HL-60/S4 treated with phorbol 12-myristate 13-acetate at 8.2 ng/mL for 4 days and 3 days (cell line): ENCODE measurements at regions not wholly inside any gene's neighbourhood (a gene's known extent, or its start where the extent isn't known, plus 50 kb on each side); places are given as distances from the start of the nearest gene placed in this dataset.

Experiments used
- in situ Hi-C: fragments of 300-500 bp; cut with MboI; formaldehyde crosslinking; loops from 2 replicates; pipeline ENCODE4 v1.15.0; 2022; ENCODE audit warnings: low sequenced_read_pairs

DNA sequence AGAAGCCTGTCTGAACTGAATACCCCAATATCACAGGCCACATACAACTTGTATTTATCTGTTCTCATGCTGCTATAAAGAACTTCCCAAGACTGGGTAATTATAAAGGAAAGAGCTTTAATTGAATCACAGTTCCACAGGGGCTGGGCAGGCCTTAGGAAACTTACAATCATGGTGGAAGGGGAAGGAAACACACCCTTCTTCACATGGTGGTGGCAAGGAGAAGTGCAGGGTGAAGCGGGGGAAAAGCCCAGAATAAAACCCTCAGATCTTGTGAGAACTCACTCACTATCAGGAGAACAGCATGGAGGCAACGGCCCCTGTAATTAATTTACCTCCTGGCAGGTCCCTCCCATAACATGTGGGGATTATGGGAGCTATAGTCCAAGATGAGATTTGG is 50.3 kb upstream of the FNDC1 start:
- in situ Hi-C loops = loop anchor here (25.0 kb wide), 1 partner anchor 882 kb away; no protein-coding TSS in a partner anchor

DNA sequence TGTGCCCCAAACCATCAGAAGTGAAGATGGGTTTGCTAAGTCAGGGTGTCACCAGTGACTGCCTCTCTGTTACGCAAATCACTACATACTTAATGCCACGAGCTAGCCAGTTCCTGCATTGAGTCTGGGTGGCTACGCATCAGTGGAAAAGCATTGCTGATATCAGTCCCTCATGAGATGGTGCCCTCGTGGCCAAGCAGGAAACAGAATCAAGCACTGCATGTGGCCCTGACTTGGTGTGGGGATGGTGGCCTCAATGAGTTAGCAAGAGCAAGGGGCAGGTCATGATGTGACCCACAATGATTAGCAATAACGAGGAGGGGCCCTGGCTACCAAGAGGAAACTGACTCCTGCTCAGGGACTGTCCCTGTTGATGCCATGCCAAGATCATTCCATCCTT is 51.6 kb upstream of the FNDC1 start:
- in situ Hi-C loops = loop anchor here (25.0 kb wide), 1 partner anchor 880 kb away; no protein-coding TSS in a partner anchor

DNA sequence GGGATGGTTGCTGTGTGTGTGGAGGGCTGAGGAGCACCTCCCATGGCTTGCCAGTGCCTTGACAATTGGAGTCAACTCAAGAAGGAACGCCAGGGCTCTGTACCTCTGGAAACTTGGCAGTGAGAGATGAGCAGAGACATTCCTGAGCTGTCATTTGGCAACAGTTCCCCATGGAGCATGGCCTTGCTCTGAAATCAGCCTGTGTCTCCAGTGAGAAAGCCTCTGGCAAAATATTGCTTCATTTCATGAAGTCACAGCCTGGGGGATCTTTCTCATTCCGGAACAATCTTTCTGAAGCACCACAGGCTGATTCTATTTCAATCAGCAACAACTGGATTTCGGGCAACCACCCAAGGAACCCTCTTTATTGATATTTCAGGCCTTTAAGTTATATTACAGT is 52.2 kb upstream of the FNDC1 start:
- in situ Hi-C loops = loop anchor here (25.0 kb wide), 1 partner anchor 880 kb away; no protein-coding TSS in a partner anchor

DNA sequence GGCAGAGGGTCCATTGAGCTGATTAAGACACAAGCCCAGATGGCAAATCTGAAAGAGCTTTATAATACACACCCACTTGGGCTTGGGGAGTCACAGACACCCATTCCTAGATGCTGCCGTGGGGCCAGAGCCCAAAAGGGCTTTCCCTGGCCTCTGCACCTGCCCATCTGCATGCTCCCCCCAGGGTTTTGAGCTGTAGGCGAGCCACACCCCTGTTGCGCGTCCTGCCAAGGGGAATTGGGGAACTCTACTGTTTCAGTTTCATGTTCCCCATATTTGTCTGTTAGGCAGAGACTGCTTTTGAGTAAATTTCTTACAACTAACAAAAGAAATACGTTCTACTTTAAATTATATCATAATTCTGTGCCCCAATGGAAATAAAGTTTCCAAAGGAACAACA is 52.9 kb upstream of the FNDC1 start:
- in situ Hi-C loops = loop anchor here (25.0 kb wide), 1 partner anchor 879 kb away; no protein-coding TSS in a partner anchor

DNA sequence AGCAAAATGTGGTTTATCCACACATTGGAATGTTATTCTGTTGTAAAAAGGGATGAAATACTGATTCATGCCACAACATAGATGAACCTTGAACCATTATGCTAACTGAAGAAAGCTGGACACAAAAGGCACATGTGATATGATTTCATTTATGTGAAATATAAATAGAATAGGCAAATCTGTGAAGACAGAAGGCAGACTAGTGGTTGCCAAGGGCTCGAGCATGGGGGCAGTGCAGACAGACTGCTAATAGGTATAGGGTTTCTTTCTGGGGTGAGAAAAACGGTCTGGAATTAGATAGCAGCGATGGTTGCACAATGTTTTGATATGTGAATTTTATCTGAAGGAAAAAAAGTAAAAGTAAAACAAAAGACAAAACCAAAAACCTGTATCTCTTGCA is 54.6 kb upstream of the FNDC1 start:
- in situ Hi-C loops = loop anchor here (25.0 kb wide), 1 partner anchor 877 kb away; no protein-coding TSS in a partner anchor

DNA sequence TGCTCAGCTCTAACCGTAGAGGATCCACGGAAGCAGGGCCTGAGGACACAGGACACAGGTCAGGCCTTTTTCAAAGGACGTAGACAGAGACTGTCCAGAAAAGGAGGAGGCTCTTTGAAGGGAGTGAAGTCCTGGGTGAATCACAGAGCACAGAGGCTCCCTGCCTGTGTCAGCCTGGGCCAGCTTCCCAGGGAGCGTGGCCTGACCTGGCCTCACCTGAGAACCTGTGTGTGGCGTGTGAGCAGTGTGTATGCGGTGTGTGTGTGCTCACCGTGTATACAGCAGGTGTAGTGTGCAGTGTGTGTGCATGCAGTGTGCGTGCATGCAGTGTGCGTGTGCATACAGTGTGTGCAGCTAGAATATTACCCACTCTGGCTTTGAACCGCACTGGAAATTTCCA is 56.0 kb upstream of the FNDC1 start:
- in situ Hi-C loops = loop anchor here (25.0 kb wide), 1 partner anchor 876 kb away; no protein-coding TSS in a partner anchor

DNA sequence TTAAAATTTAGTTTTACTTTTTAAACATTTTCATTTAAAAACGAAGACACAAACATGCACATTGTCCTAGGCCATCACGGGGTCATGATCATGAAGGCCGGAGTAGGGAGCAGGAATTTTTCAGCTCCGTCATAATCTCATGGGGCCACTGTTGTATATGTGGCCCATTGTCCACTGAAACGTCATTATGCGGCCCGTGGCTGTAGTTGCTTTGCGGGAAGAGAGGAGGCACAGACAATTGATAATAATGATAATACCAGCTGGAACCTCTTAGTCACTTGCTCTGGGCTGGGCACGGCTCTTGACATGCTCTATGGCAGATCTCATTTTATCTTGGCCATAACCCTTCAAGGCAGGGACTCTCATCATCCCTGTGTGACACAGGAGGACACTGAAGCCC is 56.5 kb upstream of the FNDC1 start:
- in situ Hi-C loops = loop anchor here (25.0 kb wide), 1 partner anchor 875 kb away; no protein-coding TSS in a partner anchor

DNA sequence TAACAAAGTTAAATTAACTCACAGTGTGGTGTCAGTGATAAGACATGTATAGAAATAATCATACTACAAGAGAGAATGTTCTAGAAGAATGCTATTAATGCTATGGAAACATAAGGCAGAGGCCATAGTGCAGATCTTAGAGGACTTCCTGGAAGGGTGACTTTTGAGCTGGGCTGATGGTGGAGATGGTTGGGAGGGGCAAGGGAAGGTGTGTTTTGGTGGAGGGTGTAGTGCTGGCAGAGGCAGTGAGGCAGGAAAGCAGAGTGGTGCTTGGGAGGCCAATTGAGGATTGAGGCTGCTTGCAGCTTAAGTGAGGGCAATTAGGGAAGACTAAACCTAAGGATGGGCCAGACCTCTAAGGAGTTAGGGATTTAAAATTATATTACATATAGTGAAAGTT is 58.5 kb upstream of the FNDC1 start:
- in situ Hi-C loops = loop anchor here (25.0 kb wide), 1 partner anchor 873 kb away; no protein-coding TSS in a partner anchor

DNA sequence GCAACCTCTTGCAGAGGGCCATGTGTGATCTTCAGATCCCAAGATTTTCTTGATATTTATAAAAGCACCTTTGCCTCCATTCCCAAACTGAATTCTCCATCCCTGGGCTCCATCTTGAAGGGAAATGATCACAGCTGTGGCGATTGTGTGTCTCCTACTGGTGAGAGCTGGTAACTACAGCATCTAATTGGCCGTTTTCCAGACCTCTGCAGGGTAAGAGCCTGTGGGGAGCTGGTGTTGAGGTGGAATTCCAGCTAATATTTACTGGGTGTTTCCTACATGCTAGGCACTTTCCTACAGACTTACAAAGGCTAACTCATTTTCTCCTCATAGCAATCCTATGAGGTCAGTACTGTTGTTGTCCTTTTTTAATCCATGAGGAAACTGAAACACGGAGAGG is 59.2 kb upstream of the FNDC1 start:
- in situ Hi-C loops = loop anchor here (25.0 kb wide), 1 partner anchor 873 kb away; no protein-coding TSS in a partner anchor

DNA sequence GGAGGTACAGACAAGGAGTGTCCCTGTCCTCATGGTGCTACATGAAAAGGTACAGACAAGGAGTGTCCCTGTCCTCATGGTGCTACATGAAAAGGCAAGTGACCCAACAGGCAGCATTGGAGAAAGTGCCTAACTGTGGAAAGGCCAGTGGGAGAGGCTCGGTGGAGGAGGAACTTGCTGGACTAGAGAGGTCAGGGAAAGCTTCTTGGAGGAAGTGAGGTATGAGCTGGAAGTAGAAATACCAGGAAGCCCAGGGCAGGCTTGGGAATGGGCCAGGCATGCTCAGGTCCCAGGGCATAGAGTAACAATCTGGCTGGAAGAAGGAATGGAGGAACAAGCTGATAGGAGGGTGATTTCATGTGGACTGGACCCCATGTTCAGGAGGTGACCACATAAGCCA is 59.8 kb upstream of the FNDC1 start:
- in situ Hi-C loops = loop anchor here (5.0 to 25.0 kb wide), 2 partner anchors 102 to 872 kb away; no protein-coding TSS in a partner anchor

DNA sequence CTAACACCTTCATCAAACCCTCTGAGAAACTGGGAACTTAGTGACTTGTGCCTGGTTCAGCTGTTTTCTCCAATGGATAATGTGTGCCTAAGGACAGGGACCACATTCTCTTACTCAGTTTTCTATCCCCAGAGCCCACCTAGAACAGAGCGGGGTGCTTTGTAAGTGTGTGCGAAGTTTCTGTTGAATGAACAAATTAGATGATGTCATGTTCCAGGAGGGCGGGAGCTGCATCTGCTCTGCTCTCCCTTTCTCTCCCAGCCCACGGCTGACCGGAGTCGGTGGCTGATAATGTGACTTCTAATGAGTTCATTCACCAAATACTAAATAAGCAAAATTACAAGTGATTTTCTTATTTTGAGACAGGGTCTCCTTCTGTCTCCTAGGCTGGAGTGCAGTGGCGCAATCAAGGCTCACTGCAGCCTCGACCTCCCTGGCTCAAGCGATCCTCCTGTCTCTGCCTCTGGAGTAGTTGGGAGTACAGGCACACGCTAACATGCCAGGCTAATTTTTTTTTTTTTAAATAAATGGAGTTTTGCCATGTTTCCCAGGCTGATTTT is 60.7 kb upstream of the FNDC1 start:
- in situ Hi-C loops = loop anchor here (5.0 to 25.0 kb wide), 2 partner anchors 101 to 871 kb away; no protein-coding TSS in a partner anchor

DNA sequence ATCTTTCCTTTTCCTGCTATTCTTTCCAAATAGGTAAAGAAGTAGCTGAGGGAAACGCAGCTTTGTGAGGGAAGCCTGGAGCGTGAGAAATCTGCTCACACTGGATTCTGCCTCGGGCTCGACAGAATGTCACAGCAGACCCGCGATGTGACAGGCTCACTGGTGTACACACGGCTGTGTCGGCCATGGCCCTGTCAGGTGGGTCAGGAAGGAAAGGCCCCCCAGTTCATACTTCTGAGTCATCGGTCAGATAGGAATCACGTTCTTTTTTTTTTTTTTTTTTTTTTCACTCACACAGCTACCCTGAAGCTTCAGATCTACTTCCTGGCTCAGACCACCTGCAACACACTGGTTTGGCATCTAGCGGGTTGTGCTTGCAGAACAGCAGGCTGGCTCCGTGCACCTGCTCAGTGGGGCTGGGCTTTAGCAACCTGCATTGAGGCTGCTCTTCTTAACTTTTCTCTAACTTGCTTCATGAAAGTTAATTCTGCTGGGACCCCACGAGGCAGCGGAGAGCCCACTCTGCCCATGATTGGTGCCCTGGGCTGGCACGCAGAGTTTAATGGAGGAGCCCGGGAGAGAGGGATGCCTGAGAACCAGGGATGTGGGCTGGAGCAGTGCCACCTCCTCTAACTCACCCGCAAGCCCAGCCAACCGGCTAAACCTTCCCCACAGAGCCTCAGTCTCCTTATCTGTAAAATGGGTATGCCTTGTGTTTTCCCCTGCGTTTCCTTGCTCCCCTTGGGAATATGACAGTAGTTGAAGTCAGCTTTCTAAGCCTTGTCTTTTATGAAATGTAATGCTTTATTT is 61.5 kb upstream of the FNDC1 start:
- in situ Hi-C loops = loop anchor here (5.0 to 25.0 kb wide), 2 partner anchors 100 to 870 kb away; no protein-coding TSS in a partner anchor

DNA sequence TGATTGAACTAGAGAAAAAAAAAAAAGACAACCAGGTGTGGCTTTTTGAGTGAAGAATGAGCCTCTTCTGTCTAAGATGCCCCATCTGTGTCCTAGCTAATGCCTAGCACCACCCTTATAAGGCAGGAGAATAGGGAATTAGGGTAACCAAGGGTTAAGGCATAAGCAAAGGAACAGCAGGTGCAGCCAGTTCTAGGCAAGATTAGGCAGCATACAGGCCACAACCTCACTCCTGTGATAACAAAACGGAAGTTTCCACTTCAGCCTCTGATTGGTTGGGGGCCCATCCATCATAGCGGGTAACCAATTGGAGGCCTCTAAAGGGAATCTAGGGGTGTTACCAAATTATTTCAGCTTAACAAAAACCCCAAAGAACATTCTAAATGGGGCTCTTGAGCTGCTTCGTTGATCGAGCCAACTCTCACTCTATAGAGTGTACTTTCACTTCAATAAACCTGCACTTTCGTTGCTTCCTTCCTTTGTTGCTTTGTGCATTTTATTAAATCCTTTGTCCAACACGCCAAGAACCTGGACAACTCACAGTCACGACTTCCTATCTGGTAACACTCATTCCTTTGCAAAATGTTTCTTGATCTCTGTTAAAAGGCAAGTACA is 61.9 kb upstream of the TAGAP start:
- in situ Hi-C loops = loop anchor here (5.0 to 25.0 kb wide), 2 partner anchors 99 to 869 kb away; no protein-coding TSS in a partner anchor

DNA sequence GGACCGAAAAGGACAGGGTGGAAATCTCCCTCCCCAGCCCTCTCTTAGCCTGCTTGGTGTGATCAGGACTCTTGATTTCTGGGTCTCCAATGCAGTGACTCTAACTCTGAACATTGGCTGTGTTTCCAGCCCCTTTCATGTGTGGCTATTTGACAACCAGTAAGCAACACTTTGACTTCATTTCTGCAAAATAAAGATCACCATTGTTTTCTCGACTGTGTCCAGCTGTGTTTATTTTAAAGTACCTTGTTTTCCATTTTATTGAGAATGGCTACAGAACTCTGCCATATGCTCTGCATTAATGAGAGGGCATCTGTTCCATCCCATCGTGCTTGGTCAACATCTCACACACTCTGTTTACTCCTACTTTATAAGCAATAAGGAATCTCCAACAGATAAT is 60.9 kb upstream of the TAGAP start:
- in situ Hi-C loops = loop anchor here (5.0 to 25.0 kb wide), 2 partner anchors 98 to 868 kb away; no protein-coding TSS in a partner anchor

DNA sequence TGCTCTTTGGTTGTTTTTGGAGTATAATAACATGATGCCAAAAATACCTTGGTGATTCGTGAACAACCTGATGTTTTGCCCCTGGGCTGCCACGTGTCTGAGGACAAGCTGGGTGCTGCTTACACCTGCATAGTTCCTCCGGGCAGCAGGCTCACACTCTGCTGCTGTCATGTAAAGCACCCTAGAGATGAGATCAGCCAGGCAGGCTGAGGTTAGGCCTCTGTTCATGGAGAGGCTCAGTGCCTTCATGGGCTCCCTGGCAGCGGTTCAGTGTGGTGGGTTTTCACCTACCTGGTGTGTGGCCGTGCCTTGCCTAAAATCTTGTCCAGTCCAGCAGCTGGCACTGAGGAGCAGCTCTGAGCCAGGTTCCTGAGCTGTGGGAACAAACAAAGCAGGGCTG is 60.1 kb upstream of the TAGAP start:
- in situ Hi-C loops = loop anchor here (5.0 to 25.0 kb wide), 3 partner anchors 63 to 868 kb away; partner anchors contain the start of gene TAGAP

DNA sequence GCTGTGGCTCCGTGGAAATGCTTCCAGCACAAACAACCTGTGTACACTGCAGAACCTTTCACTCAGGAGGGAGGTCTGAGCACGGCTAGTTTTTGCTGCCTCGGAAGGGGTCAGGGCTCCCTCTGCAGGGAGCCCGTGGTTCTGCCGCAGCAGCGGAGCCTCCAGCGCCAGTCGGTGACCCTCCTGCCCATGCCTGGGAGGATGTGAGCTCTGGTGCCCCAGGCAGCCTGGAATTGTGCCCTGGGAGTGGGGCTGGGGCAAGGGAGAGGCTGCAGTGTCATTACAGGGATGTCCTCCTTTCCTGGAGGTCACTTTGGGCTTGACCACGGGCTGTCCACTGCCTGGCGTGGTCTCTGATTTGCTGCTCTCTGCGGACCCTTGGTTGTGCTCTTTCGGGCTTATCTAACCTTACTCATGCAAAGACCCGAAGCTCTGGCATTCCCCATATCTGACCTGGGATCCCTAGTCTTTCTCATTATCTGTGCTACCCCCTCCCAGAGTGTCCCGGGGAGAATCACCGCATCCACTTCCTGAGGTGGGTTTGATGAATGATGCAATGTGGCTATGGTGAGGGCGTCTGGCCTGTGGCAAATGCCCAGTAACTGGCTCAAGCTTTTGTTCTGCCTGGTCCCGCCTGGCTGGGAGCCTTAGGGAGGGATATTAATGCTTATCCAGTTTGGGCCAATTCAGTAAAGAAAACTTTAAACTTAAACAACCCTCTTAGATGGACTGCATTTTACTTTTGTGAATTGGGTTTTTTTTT is 59.6 kb upstream of the TAGAP start:
- in situ Hi-C loops = loop anchor here (5.0 to 25.0 kb wide), 2 partner anchors 62 to 867 kb away; partner anchors contain the start of gene TAGAP

DNA sequence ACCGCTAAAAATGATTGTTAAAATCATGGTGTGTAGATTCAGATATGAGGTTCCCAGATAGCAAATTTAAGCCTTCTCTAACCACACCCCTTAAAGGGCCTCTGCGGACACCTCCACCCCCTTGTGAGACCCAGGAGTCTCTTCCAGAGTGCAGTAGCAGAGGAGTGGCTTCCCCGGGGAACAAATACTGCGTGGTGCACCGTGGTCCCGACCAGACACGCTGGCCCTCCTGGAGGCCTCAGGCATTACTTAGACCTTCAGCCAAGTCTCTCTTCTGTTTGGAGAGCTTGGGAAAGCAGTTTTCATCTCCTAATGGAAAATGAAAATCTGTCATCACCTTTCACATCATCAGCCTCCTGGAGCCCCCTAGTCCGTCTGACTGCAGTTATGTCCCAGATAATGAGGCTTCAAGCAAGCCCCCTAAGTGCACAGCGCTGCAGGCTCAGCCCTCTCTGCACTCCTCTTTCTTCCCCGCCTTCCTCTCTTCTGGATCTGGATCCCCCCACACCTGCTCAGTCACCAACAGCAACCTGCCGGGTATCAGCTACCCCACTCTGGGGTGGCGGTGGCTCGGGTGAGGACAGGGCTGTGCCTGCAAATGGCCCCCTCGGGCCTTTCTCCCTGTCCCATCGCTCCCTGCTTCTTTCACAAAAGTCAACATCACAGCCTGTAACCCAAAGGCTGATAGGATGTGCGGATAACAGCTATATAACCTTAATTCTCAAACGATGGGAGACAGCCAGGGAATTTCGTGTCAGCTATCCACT is 58.8 kb upstream of the TAGAP start:
- in situ Hi-C loops = loop anchor here (5.0 to 25.0 kb wide), 2 partner anchors 61 to 866 kb away; partner anchors contain the start of gene TAGAP

DNA sequence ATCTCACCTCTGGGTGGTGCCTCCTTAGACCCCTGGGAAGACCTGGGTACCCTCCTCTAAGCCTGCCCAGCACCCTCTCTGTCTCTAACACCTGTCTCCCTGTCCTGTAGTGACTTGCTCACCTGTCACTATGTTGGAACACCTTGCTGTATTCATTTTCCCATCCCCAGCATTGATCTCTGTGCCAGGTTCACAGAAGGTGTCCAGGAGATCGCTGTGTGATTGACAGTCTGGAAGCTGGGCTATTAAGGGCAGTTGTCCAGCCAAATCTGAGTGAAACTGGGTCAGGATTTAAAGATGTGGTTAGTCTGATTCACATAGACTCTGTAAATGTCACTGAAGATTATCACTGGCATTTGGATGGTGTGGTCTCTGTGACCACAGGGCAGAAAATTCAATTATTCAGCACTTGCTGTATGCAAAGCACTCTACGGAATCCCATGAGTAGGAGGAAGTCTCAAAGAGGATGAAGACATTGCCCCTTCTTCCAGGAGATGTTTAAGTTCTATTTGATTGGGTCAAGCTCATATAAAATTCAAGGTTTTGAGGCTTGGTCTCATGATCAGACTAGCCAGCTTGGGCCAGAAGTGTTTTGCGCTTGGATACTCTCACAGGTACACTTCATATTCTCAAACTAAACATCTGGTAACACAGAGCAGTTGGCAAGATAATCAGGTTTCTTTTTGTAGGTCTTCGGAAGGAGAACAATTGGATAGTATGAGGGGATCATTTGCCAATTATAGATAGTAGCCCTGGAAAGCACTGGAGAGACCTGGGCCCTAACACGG is 57.8 kb upstream of the TAGAP start:
- in situ Hi-C loops = loop anchor here (5.0 to 25.0 kb wide), 2 partner anchors 60 to 865 kb away; partner anchors contain the start of gene TAGAP
